Astrocyte of the spinal cord (primary cell): ENCODE measurements at regions not wholly inside any gene's neighbourhood (a gene's known extent, or its start where the extent isn't known, plus 50 kb on each side); places are given as distances from the start of the nearest gene placed in this dataset.
"Not testable (repeated sequence)": the region's sequence is repeated elsewhere in the genome, so short reads cannot be mapped to it uniquely, and the experiment has no call there.

Source experiments
- DNase-seq: peaks from one replicate; pipeline ENCODE4 v3.0.0; 2011; ENCODE audit warnings: low read depth, low spot score
- H3K4me3 ChIP-seq: 2 replicates; pipeline ENCODE4 v1.5.1; 2011; ENCODE audit warnings: low read depth, mild to moderate bottlenecking, low read length, moderate library complexity
- CTCF ChIP-seq: IDR thresholded peaks from 2 replicates; pipeline ENCODE4 v1.5.1; 2012; ENCODE audit warnings: low read depth, mild to moderate bottlenecking, low read length, inconsistent platforms
- in situ Hi-C: cut with HindIII; loops from 2 replicates; pipeline ENCODE4 v1.10.0; 2017; ENCODE audit warnings: low sequenced_read_pairs

GRCh38 chr6:71808865-71809264, 77.5 kb upstream of the RIMS1 start:
- DNase-seq: no peak
- in situ Hi-C loops: no loop called here
- no peak for TF ChIP-seq CTCF
- no peak overlapping the region for H3K4me3 ChIP-seq

GRCh38 chr6:71810880-71811279, 75.5 kb upstream of the RIMS1 start:
- in situ Hi-C loops: no loop called here
- no peak overlapping the region for H3K4me3 ChIP-seq
- DNase-seq: no peak
- no peak for TF ChIP-seq CTCF

GRCh38 chr6:71822625-71823024, 63.7 kb upstream of the RIMS1 start:
- no peak overlapping the region for H3K4me3 ChIP-seq
- in situ Hi-C loops: no loop called here
- no peak for TF ChIP-seq CTCF
- no peak for DNase-seq

GRCh38 chr6:71832110-71832764, 54.1 kb upstream of the RIMS1 start:
- DNase-seq, H3K4me3 ChIP-seq, in situ Hi-C loops: not testable (repeated sequence)
